Neuron (in vitro differentiated cells): ENCODE measurements at regions not wholly inside any gene's neighbourhood (a gene's known extent, or its start where the extent isn't known, plus 50 kb on each side); places are given as distances from the start of the nearest gene placed in this dataset.

Source experiments
- H2AFZ ChIP-seq: one replicate; pipeline ENCODE4 v1.6.1; 2013; ENCODE audit warnings: low read depth, mild to moderate bottlenecking, inconsistent platforms, low read length, moderate library complexity
- H3K27me3 ChIP-seq: one replicate; pipeline ENCODE4 v1.6.1; 2013; ENCODE audit warnings: low read length; ENCODE audit not compliant: insufficient read depth
- H3K36me3 ChIP-seq: one replicate; pipeline ENCODE4 v1.6.1; 2013; ENCODE audit warnings: low read length; ENCODE audit not compliant: insufficient read depth
- H3K4me1 ChIP-seq: one replicate; pipeline ENCODE4 v1.6.1; 2013; ENCODE audit warnings: low read length; ENCODE audit not compliant: insufficient read depth
- H3K4me3 ChIP-seq: 2 replicates; pipeline ENCODE4 v1.5.1; 2013; ENCODE audit warnings: mild to moderate bottlenecking, low read length, moderate library complexity
- H3K9me3 ChIP-seq: one replicate; pipeline ENCODE4 v1.6.1; 2013; ENCODE audit warnings: low read length

DNA sequence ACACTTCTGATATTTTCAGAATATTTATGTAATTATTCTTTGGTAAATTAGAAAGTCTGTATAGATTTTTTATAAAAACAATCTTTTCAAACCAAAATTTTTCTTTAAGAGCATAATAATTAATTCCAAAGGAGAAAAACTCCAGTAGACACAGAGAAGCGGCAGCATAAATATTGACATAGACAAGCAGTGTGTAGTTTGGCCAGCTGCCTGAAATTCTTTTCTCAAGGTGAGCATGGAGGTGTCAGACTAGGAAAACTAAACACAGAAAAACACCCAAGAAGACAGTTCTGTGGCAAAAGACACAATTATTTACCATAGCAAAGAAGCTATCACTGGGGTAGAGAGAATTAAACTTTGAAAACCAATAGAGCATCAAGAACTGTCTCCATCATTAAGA is 82.4 kb downstream of the KLF6 start:
- Histone ChIP-seq H3K4me1 (peaks cover 5% of the 10 kb centered on the region), H3K4me3 (no peak overlapping the region), H2AFZ (no peak overlapping the region), H3K36me3 (no peaks in the 10 kb centered on the region), H3K27me3 (no peaks in the 10 kb centered on the region), H3K9me3 (no peaks in the 10 kb centered on the region)

DNA sequence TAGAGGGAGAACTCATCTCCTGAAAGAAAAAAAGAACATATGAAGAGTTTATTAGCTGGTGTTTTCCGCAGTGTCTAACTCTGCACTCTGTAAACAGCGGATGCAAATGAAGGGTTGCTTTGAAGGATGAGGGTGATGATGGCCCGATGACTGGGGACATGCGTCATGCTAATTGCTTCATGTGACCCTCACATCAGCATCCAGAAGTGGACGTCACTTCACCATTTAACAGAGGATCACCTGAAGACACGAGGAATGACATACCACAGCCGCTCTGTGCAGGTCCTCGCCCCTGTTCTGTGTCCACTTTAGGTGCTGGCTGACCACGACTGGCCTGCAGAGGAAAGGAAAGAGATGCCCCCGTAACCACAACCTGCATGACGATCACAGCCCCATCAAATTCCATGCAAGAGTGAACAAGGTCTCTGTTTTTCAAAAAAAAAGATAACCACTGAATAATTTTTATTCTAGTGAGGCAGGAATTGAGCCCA is 82.9 kb downstream of the KLF6 start:
- H3K9me3 ChIP-seq, result no peaks in the 10 kb centered on the region
- no peak overlapping the region for H3K4me3 ChIP-seq
- no peaks in the 10 kb centered on the region for H3K36me3 ChIP-seq
- no peaks in the 10 kb centered on the region for H3K27me3 ChIP-seq
- H2AFZ ChIP-seq, result no peak overlapping the region
- H3K4me1 ChIP-seq, result peaks cover 5% of the 10 kb centered on the region

DNA sequence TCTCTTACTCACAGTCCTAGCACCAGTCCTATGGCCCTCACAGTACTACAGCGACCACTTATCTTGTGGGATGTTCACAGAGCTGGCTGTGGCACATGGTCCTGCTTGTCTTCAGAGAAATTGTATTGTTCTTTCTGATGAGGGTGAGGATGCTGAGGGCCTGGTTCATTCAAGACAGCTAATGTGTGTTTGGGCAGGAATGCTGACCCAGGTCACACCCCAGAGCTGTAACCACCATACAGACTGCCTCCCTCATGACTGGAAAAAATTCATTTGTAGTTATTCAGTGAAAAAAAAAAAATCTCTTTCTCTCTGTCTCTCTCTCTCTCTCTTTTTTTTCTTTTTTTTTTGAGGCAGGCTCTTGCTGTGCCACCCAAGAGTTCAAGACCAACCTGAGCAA is 83.5 kb downstream of the KLF6 start:
- H3K4me3 ChIP-seq, result no peak overlapping the region
- no peaks in the 10 kb centered on the region for H3K9me3 ChIP-seq
- H3K27me3 ChIP-seq, result no peaks in the 10 kb centered on the region
- no peak overlapping the region for H2AFZ ChIP-seq
- H3K36me3 ChIP-seq, result no peaks in the 10 kb centered on the region
- H3K4me1 ChIP-seq, result peaks cover 5% of the 10 kb centered on the region

DNA sequence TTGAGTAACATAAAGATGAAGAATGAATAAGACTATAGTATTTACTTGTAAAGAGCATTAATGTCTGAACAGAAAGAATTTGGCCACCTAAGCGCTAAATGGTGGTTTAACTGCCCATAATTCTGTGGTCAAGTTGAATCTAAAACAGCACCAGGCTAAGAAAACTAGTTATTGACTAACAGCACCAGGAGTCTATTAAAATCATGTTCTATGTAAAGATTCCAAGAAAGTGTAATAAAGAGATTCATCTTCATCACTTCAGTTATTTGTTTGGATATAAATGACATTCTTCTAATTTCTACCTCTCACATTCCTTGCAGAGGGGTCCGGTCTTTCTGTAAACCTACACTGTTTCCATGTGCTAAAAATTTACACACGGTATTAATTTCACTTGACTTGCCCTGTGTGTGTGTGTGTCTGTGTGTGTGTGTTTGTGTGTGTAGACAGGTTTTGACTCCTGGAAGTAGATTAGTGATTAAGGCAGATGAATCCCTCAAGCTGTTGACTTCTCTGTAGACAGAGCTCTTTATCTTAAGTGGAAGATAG is 84.4 kb downstream of the KLF6 start:
- H2AFZ ChIP-seq, result no peak overlapping the region

DNA sequence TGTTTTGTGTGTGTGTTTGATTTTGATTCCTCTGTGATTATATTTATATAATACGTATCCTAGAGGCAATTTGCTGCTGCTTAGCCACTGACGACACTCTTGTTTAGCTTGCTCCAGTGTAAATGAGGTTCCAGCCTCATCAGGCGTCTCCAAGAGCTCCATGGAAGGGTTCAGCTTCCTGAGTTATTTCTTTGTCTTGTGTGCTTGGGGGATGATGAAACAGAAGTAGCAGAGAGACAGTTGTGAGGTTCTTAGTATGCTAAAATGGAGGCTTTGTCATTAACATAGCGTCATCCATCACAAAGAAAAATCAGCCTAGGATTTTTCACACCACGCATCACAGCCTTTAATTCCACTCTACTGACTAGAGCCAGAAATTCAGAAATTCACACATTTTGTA is 85.1 kb downstream of the KLF6 start:
- Histone ChIP-seq H3K36me3 (no peaks in the 10 kb centered on the region), H3K9me3 (no peaks in the 10 kb centered on the region), H3K27me3 (no peaks in the 10 kb centered on the region), H3K4me1 (peaks cover 5% of the 10 kb centered on the region), H3K4me3 (no peak overlapping the region), H2AFZ (no peak overlapping the region)

More for the DNA sequence above, 84.4 kb downstream of the KLF6 start:
- Histone ChIP-seq H3K36me3 (no peaks in the 10 kb centered on the region), H3K4me3 (no peak overlapping the region), H3K4me1 (peaks cover 5% of the 10 kb centered on the region), H3K9me3 (no peaks in the 10 kb centered on the region), H3K27me3 (no peaks in the 10 kb centered on the region)

DNA sequence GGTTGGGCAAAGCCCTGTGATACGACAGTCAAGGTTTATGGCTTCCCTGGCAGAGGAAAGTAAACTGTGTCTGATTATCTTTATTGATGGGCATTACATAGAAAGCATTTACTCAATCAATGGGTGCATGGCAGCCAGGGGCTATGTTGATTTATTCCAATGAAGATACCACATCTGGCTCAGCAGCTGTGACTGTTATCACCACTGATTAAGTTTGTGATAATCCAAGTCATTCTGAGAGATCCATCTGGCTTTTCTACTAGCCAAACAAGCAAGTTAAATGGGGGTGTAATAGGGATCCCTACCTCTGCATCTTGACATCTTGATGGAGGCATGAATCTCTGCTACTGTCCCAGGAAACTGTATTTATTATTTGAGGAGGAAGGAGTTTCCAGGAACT is 86.7 kb downstream of the KLF6 start:
- H3K4me1 ChIP-seq, result peaks cover 5% of the 10 kb centered on the region
- H3K36me3 ChIP-seq, result no peaks in the 10 kb centered on the region
- H3K4me3 ChIP-seq, result no peak overlapping the region
- H2AFZ ChIP-seq, result no peak overlapping the region
- H3K9me3 ChIP-seq, result no peaks in the 10 kb centered on the region
- H3K27me3 ChIP-seq, result no peaks in the 10 kb centered on the region

DNA sequence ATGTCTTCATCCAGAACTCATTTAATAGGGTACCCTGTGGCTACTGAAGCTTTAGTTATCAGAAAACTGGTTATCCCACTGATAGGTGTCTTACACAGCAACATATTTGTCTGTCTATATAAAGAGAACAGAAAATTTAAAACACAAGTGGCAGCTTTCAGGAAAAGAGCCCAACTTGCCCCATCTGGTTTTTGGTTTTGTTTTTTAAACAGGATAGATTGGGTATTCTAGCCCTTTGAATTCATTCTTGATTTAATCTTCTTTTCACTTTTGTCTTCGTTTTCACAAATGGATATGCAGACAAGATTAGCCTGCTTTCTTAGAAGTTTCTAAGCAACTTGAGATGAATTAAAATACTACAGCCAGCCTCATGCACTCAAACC is 91.3 kb downstream of the KLF6 start:
- Histone ChIP-seq H2AFZ (no peak overlapping the region), H3K4me3 (no peak overlapping the region), H3K27me3 (no peaks in the 10 kb centered on the region)

DNA sequence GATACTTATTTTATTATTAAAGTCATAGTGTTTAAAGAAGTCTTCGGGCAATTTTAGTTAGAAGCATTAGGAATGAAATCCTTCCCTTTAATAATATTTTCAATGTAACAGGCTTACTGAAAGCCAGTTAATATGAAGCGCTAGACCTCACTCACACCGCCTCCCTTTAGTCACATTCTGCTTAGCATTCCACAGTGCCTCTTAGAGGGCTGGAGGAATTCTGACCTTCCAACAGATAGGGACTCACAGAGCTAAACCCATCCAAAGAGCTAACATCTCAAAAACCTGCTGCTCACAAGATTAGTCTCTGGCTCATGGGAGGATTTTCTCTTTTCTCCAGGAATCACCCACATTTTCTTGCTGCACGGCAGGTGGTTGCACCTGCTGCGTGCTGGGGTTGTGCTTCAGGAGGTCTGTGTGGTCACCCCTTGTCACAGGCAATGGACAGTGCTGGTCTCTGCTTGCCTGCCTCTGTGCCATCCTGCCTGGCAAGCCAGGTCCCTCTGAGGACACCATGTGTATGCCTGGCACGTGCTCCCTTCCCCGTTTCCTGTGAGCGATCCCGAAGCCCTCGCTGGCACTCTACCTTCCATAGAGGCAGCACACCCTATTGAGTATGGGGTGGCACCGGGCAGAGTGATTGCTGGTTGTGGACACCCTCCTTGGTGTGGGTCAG is 91.8 kb downstream of the KLF6 start:
- H3K4me1 ChIP-seq, result peaks cover 20% of the 10 kb centered on the region
- H3K27me3 ChIP-seq, result no peaks in the 10 kb centered on the region
- H3K9me3 ChIP-seq, result no peaks in the 10 kb centered on the region
- peak overlapping the region; percentile 23 for H2AFZ ChIP-seq
- H3K4me3 ChIP-seq, result no peak overlapping the region
- no peaks in the 10 kb centered on the region for H3K36me3 ChIP-seq

More for the DNA sequence above, 91.3 kb downstream of the KLF6 start:
- no peaks in the 10 kb centered on the region for H3K9me3 ChIP-seq
- H3K4me1 ChIP-seq, result peaks cover 20% of the 10 kb centered on the region
- H3K36me3 ChIP-seq, result no peaks in the 10 kb centered on the region

DNA sequence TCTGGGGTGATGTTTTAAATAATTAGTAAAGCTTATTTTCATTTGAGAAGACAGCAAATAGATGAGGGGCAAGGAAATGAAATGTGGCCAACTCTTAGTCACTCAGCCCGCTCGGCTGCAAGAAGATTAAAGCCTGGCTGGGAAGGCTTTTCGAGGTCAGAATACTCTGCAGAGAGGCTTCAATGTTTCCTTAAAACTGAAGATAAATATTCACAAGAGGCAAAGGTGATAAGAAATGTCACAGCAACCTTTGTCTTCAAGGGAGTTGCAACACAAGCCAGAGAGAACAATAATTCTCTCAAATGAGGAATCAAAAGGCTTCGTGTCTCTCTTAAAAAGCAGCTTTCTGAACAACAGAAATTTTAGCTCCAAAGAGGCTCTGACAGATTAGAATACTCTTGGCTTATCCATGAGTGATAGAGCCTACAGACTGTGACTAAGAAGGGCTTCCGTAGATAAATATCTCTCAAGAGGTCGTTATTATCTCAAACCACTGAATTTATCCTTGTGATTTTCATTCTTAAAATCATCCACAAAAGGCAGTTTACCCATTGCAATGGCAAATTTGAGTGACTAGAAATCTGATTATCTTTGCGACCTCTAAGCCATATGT is 92.5 kb downstream of the KLF6 start:
- peak overlapping the region; percentile 23 for H2AFZ ChIP-seq
- H3K9me3 ChIP-seq, result no peaks in the 10 kb centered on the region
- H3K27me3 ChIP-seq, result no peaks in the 10 kb centered on the region
- H3K4me1 ChIP-seq, result peaks cover 20% of the 10 kb centered on the region
- no peak overlapping the region for H3K4me3 ChIP-seq
- no peaks in the 10 kb centered on the region for H3K36me3 ChIP-seq

DNA sequence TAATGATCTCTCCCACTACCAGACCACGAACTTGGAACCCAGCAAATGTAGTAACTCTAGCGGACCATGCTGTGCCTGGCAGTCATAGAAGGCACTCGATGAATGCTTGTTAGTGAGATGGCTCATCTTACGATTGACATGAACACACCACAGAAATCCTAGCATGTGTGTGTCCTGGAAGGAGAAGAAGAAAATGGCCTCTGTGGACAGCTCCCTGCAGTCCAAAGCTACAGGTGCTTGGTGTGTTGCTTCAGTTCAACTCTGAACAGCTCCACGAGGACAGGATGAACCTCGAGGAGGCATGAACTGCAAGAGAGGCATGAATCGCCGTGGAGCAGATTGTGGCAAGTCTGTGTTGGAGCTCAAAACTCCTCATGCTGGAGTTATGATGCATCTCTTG is 93.5 kb downstream of the KLF6 start:
- H3K27me3 ChIP-seq, result no peaks in the 10 kb centered on the region
- H3K4me3 ChIP-seq, result no peak overlapping the region
- no peaks in the 10 kb centered on the region for H3K36me3 ChIP-seq
- no peaks in the 10 kb centered on the region for H3K9me3 ChIP-seq
- no peak overlapping the region for H2AFZ ChIP-seq
- H3K4me1 ChIP-seq, result peaks cover 20% of the 10 kb centered on the region

DNA sequence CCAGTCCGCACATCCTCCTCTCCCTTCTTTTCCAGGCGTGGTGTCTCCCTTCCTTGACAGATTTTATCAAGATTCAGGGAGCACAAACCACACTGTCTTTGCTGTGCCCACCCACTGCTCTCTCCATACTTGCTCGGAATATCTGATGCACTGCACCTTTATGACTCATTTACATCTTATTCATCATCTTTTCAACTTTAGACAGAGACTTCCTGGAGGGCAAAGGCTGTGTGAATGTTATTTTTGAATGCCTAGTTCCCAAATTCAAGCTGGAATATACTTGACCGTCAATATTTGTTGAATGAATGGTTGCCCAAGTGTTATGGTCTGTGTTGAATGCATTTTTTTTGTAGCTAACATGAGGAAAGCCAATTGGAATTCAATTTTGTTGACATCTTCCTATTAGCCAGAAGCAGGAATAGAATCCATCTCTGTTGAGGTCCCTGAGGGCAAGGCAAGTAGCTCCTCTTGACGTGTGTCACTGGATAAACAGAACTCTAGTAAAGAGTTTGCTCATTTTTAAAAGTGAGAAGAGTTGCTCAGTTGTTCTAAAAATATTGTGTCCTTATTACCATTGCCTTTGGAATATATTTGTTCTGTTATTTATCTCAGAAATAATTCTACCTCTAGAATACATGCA is 95.0 kb downstream of the KLF6 start:
- no peak overlapping the region for H2AFZ ChIP-seq
- H3K4me3 ChIP-seq, result no peak overlapping the region
- H3K4me1 ChIP-seq, result peaks cover 22% of the 10 kb centered on the region
- H3K27me3 ChIP-seq, result no peaks in the 10 kb centered on the region
- H3K36me3 ChIP-seq, result no peaks in the 10 kb centered on the region
- H3K9me3 ChIP-seq, result no peaks in the 10 kb centered on the region

DNA sequence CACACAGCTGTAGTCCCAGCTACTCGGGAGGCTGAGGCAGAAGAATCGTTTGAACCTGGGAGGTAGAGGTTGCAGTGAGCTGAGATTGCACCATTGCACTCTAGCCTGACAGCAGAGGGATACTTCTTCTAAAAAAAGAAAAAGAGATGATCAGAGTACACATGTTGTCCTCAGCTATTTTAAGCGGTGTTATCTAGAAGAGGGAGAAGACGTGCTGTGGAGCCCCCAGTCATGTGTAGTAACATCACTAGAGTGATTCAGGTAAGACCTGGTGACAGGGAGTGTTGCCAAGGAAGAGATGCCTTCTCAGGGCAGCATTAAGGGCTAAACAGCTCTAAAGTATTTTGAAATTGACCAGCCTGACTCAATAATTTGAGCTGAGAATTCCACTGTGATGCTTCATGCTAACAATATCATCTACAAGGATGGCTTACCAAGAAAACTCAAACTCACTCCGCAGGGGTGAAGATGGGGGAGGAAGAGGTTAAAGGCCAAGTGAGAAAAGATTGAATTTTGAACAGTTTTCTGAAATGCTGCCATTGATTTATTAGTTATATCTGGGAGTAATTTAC is 97.4 kb downstream of the KLF6 start:
- Histone ChIP-seq H3K27me3 (no peaks in the 10 kb centered on the region), H3K4me3 (no peak overlapping the region), H2AFZ (no peak overlapping the region), H3K9me3 (no peaks in the 10 kb centered on the region), H3K4me1 (peaks cover 23% of the 10 kb centered on the region), H3K36me3 (no peaks in the 10 kb centered on the region)

DNA sequence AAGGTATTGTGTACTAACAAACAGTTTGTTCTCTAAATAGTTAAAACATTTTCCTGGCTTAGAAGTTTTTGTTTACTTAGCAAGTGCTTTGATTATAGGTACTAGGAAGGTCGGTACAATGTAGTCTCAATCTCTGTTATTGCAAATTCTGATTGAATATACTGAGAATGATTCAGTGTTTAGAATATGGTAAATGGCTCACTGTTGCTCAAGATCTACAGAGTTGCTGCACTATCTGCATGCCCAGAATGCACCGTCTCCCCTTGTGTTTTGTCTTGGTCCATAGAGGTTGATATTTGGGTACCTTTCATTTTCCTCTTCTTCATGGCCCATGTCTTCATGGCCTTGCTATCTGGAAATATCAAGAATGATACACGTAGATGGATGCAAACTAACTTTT is 99.6 kb downstream of the KLF6 start:
- H3K4me3 ChIP-seq, result no peak overlapping the region
- H3K36me3 ChIP-seq, result no peaks in the 10 kb centered on the region
- peaks cover 23% of the 10 kb centered on the region for H3K4me1 ChIP-seq
- H2AFZ ChIP-seq, result no peak overlapping the region
- no peaks in the 10 kb centered on the region for H3K27me3 ChIP-seq
- no peaks in the 10 kb centered on the region for H3K9me3 ChIP-seq
